ENCODE measurements at regions not wholly inside any gene's neighbourhood (a gene's known extent, or its start where the extent isn't known, plus 50 kb on each side); places are given as distances from the start of the nearest gene placed in this dataset.
A peak's percentile ranks its signal among the peaks of the same experiment; 100 is the strongest.
"Not testable (repeated sequence)": the region's sequence is repeated elsewhere in the genome, so short reads cannot be mapped to it uniquely, and the experiment has no call there.

DNA sequence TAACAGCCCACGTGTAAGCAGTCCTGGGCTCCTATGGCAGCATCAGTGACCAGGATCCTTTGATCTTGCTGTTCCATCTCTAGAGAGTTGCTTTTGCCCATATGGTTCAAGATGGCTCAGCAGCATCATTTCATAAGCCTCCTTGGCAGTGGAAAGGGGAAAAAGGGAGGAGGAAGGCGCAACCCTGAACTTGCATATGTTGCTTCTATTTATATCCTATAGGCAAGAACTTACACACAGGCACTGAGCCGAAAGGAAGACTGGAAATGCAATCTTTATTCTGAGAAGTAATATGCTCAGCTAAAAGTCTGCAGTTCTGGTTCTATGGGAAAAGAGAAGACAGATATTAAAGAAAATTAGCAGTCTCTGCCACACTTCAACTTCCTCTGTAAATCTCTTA is 167.7 kb upstream of the PLXNC1 start:
- DNase-seq = no peak

DNA sequence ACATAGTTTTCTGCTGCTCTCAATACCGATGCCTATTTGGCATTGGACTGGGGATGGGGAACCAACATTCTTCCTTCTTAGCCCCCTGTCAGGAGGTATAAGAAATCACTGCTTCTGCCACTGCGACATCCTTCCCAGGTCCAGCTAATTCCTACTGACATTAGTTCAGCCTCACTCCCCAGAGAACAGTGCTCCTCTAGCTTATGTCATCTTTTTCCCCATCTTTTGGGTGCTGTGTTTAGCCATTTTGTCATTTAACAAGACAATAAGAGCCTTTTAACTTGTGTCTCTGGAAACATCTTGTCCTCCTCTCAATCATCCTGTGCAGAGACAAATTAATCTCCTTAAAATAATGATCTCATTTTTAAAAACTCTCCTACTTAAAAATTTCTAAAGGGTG is 167.0 kb upstream of the PLXNC1 start:
- no peak for DNase-seq

DNA sequence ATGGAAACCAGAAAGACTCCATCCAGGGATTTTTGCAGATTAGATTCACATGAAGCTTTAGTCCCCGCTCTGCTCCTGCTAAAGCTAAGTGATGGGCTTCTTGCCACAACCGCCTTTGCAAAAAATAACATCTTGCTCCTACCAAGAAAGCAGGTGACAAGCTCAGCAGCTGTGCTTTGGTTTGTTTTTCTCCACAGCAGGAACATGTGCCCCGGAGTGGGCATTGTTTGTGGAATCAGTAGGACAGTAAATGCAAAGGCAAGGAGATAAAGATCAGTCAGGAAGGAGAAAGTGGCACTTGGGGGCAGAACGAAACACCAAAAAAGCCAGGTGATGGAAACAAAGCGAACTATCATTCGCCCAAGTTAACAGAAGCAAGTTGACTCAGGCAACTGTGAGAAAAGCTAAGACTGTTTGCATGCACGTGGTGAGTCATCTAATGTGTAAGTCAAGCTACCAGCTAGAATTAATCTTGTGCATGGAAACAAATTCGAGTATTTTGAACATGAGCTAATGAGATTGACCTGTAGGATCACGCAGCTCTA is 165.5 kb upstream of the PLXNC1 start:
- no peak for DNase-seq

DNA sequence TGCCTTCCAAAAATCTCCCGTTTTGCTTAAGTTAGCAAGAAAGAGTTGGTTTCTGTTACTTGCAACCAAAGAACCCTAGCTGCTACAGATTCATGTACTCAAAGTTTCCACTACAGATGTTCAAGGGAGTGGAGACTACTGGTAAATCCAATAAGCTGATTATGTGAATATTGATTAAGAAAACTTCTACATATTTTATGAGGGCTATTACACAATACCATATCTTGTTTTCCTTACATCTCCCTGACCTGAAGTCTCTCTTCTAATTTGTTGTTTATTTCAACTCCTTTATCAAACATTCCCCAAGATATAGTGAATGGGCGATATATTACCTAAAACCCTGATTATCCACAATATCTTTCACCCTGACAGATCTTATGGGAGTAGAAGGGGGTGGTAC is 164.4 kb upstream of the PLXNC1 start:
- DNase-seq = no peak

DNA sequence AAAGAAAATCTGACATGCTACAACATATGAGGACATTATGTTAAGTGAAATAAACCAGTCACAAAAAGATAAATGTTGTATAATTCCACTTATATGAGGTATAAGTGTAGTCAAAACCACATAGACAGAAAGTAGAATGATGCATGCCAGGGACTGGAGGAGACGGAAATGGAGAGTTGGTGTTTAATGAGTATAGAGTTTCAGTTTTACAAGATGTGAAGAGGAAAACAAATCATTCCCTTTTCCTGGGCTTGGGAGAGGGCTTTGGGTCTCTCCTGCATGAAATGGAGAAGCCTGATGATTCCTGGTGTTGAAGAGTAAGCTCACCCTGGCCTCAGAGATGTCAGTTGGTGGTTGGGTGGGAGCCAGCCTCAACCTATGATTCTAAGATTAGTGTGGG is 158.4 kb upstream of the PLXNC1 start:
- DNase-seq = no peak

DNA sequence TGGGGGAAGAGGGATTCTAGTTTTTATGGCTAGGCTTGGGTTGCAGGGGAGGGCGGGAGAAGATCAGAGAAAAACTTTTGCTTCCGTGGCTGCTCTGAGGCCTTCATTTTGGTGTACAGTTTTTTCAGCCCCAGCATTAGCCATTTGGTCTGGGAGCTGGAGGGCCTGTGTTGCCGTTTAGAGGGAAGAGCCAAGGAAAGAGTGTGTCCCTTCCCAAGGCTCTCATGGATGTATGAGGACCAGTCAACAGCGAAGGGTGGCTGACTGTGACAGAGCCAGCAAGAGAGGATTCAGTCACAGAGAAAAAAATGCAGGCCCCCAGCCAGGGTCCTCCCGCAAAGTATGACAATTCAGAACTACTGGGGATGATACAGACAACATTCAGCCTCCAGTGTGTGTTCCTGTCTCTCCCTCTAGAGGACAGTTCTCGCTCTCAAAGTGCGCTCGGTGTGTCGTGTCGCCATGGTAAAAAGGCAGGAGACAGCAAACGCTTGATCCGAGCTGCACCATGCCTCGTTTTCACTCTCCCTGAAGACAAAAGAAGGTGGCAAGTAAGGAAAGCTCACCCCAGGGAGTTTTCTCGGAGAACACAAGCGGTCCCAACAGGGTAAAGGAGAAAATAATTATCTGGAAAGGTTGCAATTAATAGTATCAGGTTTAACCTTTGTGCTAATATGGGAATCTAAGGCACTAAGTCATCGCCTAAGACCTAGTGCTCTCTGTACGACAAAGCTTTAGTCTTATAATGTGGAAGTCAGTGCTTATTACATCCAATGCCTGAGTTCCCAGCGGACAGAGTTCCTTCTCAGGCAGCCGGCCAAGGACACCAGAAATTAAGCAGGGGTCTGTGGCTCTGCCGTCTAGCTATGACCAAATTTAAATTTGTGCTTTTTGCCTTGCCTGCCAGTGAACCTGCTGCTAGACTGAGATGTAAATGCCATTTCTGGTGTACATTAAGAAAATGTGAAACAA is 157.3 kb upstream of the PLXNC1 start:
- peak; percentile 4 to 5 for DNase-seq

DNA sequence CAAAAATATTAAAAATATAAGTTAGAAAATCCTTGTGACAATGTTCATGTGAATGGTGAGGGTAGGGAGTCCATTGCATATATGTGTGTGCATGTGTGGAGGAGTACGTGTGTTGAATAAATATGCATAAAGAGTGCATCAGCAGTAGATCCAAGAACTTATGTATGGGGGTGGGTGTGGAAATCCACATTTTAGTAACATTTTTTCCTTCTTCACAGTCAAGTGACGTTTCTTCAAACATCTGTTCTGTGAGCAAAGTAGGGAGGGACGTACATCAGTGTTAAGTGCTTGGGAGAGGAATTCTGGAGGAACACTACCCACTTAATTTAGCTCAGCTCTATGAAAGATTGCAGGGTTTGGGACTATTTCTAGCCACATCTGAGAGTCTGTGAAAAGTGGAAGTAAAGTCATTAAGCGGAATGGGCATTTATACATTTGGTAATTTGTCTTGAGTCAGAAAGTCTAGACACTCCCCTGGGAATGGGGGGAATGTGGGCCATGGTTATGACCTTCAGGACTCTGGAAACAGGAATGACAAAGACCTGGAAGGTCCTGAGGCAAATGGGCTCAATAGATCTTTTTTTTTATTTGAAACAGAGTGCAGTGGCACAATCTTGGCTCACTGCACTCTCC is 156.4 kb upstream of the PLXNC1 start:
- DNase-seq = no peak

DNA sequence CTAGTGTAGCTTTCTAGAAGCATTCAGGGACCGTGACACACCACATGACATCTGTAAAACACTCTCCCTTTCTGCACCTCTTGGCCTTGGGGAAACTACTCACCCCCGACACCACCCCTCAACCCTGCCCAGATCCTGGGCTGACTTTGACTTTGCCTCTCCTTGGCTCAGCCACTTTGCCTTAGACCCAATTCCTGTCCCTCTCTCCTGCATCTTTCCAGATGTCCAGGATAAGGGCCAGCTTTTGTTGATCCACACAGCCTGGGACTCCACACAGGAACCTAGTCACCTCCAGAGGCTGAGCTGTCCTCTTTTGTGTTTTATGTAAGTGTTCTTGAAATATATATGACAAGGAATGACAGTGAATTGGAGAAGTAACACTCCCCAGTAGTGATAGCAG is 153.7 kb upstream of the PLXNC1 start:
- no peak for DNase-seq

DNA sequence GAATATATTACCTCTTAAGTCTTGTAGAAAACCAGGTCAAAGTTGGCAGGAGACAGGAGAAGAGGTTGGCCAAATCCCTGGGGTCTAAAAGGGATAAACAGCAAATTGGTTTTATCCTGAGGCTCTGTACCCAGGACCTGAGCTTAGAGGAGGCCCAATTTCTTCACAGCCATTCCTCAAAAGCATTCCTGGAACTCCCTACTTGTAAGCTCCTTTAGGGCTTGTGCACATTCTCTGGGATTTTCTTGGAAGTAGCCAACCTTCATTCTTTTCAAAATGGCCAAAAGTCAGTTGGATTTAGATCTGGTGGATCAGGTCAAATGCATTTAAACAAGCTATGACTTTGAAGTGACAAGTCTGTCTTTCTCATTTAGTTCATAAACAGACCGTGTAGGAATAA is 152.1 kb upstream of the PLXNC1 start:
- DNase-seq = no peak

DNA sequence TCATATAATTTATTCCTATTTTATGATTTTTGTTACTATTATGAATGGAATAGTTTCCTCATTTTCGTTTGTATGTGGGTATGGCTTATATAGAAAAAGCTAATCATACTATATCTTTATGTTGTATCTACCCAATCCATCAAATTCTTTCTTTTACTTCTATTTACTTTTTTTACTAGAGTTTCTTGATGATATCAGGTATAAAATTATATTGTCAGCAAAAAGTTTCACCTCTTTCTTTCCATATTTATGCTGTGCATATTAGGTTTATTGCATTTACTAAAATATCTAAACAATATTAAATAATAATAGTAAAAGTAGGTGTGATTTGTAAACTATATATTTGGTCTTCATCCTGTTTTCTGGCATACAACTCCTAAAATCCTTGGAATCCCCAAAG is 146.7 kb upstream of the PLXNC1 start:
- no peak for DNase-seq

DNA sequence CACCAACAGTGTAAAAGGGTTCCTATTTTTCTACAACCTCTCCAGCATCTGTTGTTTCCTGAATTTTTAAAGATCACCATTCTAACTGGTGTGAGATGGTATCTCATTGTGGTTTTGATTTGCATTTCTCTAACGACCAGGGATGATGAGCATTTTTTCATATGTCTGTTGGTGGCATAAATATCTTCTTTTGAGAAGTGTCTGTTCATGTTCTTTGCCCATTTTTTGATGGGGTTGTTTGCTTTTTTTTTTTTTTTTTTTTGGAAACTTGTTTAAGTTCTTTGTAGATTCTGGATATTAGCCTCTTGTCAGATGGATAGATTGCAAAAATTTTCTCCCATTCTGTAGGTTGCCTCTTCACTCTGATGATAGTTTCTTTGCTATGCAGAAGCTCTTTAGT is 145.5 kb upstream of the PLXNC1 start:
- not testable (repeated sequence) for DNase-seq

DNA sequence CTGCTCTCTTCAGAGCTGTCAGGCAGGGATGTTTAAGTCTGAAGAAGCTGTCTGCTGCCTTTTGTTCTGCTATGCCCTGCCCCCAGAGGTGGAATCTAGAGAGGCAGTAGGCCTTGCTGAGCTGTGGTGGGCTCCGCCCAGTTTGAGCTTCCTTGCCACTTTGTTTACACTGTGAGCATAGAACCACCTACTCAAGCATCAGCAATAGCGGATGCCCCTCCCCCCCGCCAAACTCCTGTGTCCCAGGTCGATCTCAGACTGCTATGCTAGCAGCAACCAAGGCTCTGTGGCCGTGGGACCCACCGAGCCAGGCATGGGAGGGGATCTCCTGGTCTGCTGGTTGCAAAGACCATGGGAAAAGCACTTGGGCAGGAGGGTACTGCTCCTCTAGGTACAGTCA is 140.5 kb upstream of the PLXNC1 start:
- DNase-seq = peak in 1 of 2 experiments; percentile 17

DNA sequence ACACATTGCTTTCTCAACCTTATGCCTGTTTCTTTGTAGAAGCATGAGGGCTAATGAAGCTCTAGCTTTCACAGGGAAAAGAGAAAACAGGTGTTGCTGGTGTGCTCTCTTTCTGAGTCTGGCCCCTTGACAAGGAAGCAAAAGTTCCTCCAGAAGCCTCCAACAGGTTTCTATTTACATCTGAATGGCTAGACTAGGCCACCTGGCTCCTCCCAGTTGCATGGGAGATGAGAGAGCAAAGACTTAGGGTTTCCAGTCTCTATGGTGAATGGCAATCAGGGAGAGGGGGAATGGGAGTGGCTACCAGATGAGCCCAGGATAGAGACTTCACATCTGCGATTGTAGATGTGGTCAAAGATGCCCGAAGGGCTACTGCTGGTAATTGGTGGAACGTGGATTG is 138.1 kb upstream of the PLXNC1 start:
- no peak for DNase-seq

DNA sequence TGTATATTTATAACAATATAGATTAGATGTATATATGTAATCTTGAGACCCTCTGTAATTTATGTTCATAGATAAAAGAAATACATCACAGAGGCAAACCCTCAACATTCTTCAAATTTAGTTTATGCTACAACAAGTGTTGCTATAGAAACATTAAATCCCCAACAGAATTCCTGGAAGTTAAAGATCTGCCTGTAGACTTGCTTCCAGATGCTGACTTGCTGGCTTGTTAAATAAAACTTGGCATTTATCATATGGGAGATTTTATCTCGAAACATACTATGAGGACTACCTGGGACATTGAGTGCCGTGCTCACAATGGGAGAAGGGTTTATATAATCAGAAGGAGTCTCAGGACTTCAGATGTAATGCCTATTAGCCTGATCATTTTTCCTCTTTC is 136.3 kb upstream of the PLXNC1 start:
- DNase-seq = no peak

DNA sequence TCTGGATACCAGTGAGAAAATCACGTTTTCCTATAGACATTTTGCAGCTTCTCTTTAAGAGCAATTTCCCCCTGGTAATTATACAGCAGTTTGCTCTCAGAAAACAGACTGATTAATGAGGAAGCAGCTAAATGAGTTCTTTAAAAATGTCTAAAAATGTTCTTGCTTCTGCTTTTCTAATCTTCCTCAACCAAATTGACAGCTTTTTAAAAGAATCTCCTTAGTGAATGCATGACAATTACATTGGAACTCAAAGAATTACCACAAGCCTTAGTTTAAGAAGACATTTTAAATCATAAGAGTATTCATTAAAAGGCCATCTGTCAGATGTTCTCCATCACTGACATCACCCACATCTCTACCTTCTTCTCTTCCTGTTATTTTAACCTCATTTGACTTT is 135.8 kb upstream of the PLXNC1 start:
- no peak for DNase-seq

DNA sequence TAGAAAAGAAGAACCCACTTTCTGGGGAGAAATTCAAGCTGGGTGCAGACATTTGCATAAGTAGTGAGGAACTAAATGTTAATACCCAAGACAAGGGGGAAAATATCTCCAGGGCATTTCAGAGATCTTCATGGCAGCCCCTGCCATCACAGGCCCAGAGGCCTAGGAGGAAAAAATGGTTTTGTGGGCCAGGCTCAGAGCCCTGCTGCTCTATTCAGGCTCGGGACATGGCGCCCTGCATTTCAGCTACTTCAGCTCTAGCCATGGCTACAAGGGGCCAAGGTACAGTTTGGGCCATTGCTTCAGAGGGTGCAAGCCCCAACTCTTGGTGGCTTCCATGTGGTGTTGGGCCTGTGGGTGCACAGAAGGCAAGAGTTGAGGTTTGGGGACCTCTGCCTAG is 131.1 kb upstream of the PLXNC1 start:
- DNase-seq = not testable (repeated sequence)

DNA sequence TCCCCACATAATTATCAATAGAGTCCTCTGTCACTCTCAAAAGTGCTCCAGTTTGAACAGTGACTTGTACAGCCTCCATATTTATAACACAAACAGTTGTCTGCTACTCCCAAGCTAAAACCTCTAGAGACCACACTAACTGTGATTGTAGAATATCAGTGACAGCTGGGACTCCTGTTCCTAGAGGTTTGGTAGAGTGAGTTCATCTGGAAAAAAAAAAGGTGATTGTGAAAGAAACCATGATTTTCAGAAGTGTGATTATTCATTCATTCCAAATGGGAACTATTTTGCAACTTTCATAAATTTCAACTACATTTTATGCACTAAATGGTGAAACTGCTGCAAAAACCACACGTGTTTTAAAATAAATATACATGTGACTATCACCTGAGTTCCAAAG is 128.0 kb upstream of the PLXNC1 start:
- DNase-seq = no peak

DNA sequence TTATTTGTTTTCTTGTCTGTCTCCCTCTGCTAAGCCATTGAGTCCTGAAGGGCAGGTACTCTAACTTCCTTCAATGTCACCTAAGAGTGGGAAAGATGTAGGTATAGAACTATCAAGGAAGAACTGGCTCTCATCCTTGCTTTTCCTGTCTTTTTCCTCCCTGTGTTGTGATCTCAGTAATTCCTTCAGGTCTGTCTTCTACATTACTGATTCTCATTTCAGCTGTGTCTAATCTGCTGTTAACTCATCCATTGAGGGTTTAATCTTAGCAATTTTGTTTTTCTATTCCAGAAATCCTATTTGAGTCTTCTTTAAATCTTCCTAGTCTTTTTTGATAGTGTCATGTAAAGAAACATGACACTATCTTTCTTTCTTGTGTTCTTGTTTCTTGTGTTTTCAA is 124.5 kb upstream of the PLXNC1 start:
- DNase-seq = no peak

DNA sequence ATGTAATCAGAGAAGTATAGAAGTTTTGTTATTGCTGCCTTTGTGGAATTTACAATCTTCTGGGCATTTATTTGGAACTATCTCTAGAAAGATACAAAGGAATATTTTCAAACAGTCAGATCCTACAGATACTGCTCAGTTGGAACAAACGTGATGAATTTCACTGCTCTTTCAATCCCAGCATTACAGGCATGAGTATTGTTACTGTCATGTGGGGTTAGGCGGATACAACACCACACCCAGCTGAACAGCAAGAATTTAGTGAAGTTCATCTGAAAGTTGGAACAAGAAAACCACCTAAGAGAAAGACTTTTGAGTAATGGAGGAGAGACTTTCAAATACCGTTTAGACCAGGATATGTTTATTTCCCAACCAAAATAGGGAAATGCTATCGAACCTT is 123.3 kb upstream of the PLXNC1 start:
- DNase-seq = no peak

DNA sequence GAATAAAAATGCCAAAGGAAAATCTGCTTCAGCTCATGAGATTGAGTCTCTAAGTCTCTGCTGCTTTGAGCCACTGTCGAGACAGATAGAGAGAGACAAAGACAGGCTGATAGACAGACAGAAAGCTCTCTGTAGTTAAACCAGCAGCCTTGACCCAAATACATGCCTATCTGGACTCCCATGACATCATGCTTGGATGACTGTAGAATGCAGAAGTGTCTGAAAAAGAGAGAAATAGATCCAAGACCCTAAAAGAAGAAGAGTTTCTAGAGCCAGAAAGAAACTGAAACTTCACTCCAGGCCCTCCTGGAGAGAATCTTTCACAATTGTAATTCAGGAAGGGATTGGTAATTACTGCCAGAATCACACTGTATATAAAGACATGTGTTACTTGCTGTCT is 122.6 kb upstream of the PLXNC1 start:
- no peak for DNase-seq

DNA sequence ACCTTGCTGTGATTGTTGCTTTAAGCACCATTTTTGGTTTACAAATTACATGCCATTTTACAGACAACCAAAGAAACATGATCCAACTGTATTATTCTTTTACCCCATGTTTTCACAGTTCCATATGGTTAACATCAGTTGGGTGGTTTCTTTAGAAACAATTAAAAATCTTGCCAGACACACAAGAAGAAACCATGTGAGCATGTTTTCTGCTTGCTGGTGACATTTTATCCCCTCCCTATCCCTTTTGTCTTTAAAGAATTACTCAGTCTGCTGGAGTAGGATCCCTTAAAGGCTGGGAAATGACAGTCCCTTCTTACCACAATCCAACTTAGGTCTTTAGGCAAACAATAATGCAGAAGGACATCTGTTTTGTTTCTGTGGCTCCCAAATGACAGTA is 121.8 kb upstream of the PLXNC1 start:
- no peak for DNase-seq

DNA sequence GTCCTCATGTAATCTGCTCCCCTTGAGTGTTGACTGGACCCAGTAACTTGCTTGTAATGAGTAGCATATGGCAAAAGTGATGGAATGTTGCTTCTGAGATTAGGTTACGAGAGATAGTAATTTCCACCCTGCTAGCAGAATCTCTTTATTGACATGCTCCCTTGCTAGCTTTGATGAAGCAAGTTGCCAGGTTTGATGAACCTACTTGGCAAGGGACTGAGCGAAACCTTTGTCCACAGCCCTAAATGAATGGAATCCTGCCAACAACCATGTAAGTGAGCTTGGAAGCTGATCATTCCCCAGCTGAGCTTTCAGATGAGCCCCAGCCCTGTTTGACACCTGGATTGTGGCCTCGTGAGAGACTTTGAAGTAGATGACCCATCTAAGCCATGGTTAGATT is 120.8 kb upstream of the PLXNC1 start:
- no peak for DNase-seq

DNA sequence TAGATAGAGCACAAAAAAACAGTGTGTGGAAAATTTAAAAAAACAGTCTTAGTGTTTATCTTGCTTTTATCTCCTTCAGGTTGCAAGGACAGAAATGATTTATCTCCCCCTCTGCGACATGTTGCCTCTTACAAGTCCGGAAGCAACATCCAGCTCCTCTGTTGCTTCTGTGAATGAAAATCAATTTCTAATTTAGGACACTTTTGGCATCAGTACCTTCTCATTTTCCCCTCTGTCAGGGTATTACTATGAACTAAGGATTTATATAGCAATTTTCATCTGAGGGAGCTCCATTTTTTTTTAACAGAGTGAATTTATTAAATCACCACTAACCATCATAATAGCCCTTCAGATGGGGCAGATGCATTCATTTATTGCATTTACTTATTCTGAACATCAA is 116.6 kb upstream of the PLXNC1 start:
- no peak for DNase-seq

DNA sequence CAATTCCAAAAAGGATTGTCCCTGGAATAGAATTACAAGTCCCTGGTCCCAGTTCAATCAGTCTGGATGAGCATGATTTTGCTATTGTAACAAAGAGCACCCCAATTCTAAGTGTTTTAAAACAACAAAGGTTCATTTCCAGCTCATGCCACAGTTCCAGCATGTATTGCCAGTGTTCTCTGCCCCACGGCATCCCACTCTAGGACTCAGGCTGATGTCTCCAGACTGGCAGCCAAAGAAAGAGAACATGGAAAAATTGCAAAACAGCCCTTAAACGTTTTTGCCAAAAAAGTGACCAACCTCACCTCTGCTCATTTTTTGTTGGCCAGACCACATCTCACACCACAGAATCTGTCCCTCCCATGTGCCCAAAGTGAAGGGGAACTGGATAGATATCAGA is 116.0 kb upstream of the PLXNC1 start:
- DNase-seq = no peak

Data from NCI-H526 (cell line).